Right atrium auricular region (tissue), 2 donors: ENCODE measurements at regions not wholly inside any gene's neighbourhood (a gene's known extent, or its start where the extent isn't known, plus 50 kb on each side); places are given as distances from the start of the nearest gene placed in this dataset.

Experiments used
- DNase-seq: peaks from one replicate; pipeline ENCODE4 v3.0.0-alpha.2; 2019; ENCODE audit warnings: low spot score
- H3K27ac ChIP-seq, 2 donors: fragments of 200-600 bp; sonication (generic); 1 replicate in 1 of 2; 2 replicates in 1 of 2; pipeline ENCODE4 v1.5.1; 2016 to 2019
- H3K27me3 ChIP-seq, 2 donors: fragments of 200-600 bp; sonication (generic); one replicate each; pipeline versions ENCODE4 v1.5.1 to v1.6.0; 2017 to 2019
- H3K36me3 ChIP-seq: fragments of 200-600 bp; sonication (generic); one replicate; pipeline ENCODE4 v1.5.1; 2016
- H3K4me1 ChIP-seq, 2 donors: fragments of 200-600 bp; sonication (generic); one replicate each; pipeline versions ENCODE4 v1.5.1 to v1.6.0; 2017 to 2019
- H3K4me3 ChIP-seq, 2 donors: fragments of 200-600 bp; sonication (generic); 1 replicate in 1 of 2; 2 replicates in 1 of 2; pipeline ENCODE4 v1.5.1; 2017 to 2019; ENCODE audit warnings: mild to moderate bottlenecking in 1 of 2, moderate library complexity in 1 of 2
- H3K9me3 ChIP-seq, 2 donors: fragments of 200-600 bp; sonication (generic); one replicate each; pipeline ENCODE4 v1.5.1; 2019
- CTCF ChIP-seq, 2 donors: fragments of 200-600 bp; sonication (generic); IDR thresholded peaks; one replicate each; pipeline ENCODE4 v1.5.1; 2019; ENCODE audit warnings: antibody characterized with exemption in 2 of 2

- Histone ChIP-seq H3K4me1 (no peaks in the 10 kb centered on the region), H3K27ac (no peak overlapping the region), H3K27me3 (no peaks in the 10 kb centered on the region), H3K36me3 (no peaks in the 10 kb centered on the region), H3K9me3 (no peaks in the 10 kb centered on the region), H3K4me3 (no peak overlapping the region)
- no peak for DNase-seq
- no peak for TF ChIP-seq CTCF (IDR thresholded peaks at IDR 0.05)
These were observed 421.0 kb upstream of the NETO1 start for GRCh38 chr18:73288813-73289212.

GRCh38 chr18:73286584-73286983, 418.8 kb upstream of the NETO1 start:
- H3K4me3 ChIP-seq, result no peak overlapping the region
- H3K4me1 ChIP-seq, result no peaks in the 10 kb centered on the region
- no peak for DNase-seq
- no peaks in the 10 kb centered on the region for H3K9me3 ChIP-seq
- H3K27me3 ChIP-seq, result no peaks in the 10 kb centered on the region
- no peak for TF ChIP-seq CTCF (IDR thresholded peaks at IDR 0.05)
- H3K27ac ChIP-seq, result no peak overlapping the region
- H3K36me3 ChIP-seq, result no peaks in the 10 kb centered on the region

- TF ChIP-seq CTCF (IDR thresholded peaks at IDR 0.05), result no peak
- no peaks in the 10 kb centered on the region for H3K27me3 ChIP-seq
- no peak overlapping the region for H3K27ac ChIP-seq
- H3K36me3 ChIP-seq, result no peaks in the 10 kb centered on the region
- DNase-seq, result no peak
- H3K4me1 ChIP-seq, result no peaks in the 10 kb centered on the region
- H3K9me3 ChIP-seq, result no peaks in the 10 kb centered on the region
- H3K4me3 ChIP-seq, result no peak overlapping the region
These were observed 416.0 kb upstream of the NETO1 start for GRCh38 chr18:73283788-73284187.

GRCh38 chr18:73283032-73283431, 415.2 kb upstream of the NETO1 start:
- no peaks in the 10 kb centered on the region for H3K9me3 ChIP-seq

GRCh38 chr18:73279498-73279897, 411.7 kb upstream of the NETO1 start:
- Histone ChIP-seq H3K36me3 (no peaks in the 10 kb centered on the region), H3K4me1 (no peaks in the 10 kb centered on the region), H3K27me3 (no peaks in the 10 kb centered on the region), H3K27ac (no peak overlapping the region), H3K9me3 (no peaks in the 10 kb centered on the region), H3K4me3 (no peak overlapping the region)
- DNase-seq, result no peak
- no peak for TF ChIP-seq CTCF (IDR thresholded peaks at IDR 0.05)

More at GRCh38 chr18:73283032-73283431, 415.2 kb upstream of the NETO1 start:
- Histone ChIP-seq H3K27ac (no peak overlapping the region), H3K36me3 (no peaks in the 10 kb centered on the region), H3K4me3 (no peak overlapping the region), H3K4me1 (no peaks in the 10 kb centered on the region), H3K27me3 (no peaks in the 10 kb centered on the region)
- DNase-seq, result no peak
- no peak for TF ChIP-seq CTCF (IDR thresholded peaks at IDR 0.05)

GRCh38 chr18:73274812-73275621, 407.2 kb upstream of the NETO1 start:
- H3K9me3 ChIP-seq, result no peaks in the 10 kb centered on the region
- no peak overlapping the region for H3K4me3 ChIP-seq
- no peaks in the 10 kb centered on the region for H3K4me1 ChIP-seq
- DNase-seq, result no peak
- H3K27ac ChIP-seq, result no peak overlapping the region
- no peak for TF ChIP-seq CTCF (IDR thresholded peaks at IDR 0.05)
- no peaks in the 10 kb centered on the region for H3K27me3 ChIP-seq
- no peaks in the 10 kb centered on the region for H3K36me3 ChIP-seq
